Tongue (tissue), 1 donor: ENCODE measurements at regions not wholly inside any gene's neighbourhood (a gene's known extent, or its start where the extent isn't known, plus 50 kb on each side); places are given as distances from the start of the nearest gene placed in this dataset.

ENCODE experiments used
- DNase-seq: peaks from one replicate; pipeline ENCODE4 v3.0.0-alpha.2; 2015

GRCh38 chr7:136064627-136065237 is 87.6 kb upstream of the MTPN start:
- DNase-seq, result no peak

- DNase-seq, result no peak
These were observed 86.9 kb upstream of the MTPN start for GRCh38 chr7:136064081-136064480.

- peak; percentile 28 for DNase-seq
These were observed 86.1 kb upstream of the MTPN start for GRCh38 chr7:136063326-136063666.

- DNase-seq, result peak; percentile 66
These were observed 85.6 kb upstream of the MTPN start for GRCh38 chr7:136062625-136063325.

GRCh38 chr7:136061433-136061832 is 84.3 kb upstream of the MTPN start:
- DNase-seq, result no peak

- peak; percentile 21 for DNase-seq
These were observed 81.4 kb upstream of the MTPN start for GRCh38 chr7:136058546-136058945.

- DNase-seq, result no peak
These were observed 80.3 kb upstream of the MTPN start for GRCh38 chr7:136057509-136057908.

- DNase-seq, result peak; percentile 51
These were observed 79.6 kb upstream of the MTPN start for GRCh38 chr7:136056651-136057231.

- no peak for DNase-seq
These were observed 78.1 kb upstream of the MTPN start for GRCh38 chr7:136055266-136055665.

- no peak for DNase-seq
These were observed 76.7 kb upstream of the MTPN start for GRCh38 chr7:136053689-136054485.

- no peak for DNase-seq
These were observed 74.2 kb upstream of the MTPN start for GRCh38 chr7:136051203-136051928.

- no peak for DNase-seq
These were observed 73.3 kb upstream of the MTPN start for GRCh38 chr7:136050462-136050847.

- peak; percentile 64 for DNase-seq
These were observed 72.8 kb upstream of the MTPN start for GRCh38 chr7:136049818-136050461.

GRCh38 chr7:136049117-136049516 is 72.0 kb upstream of the MTPN start:
- no peak for DNase-seq

- DNase-seq, result no peak
These were observed 69.4 kb upstream of the MTPN start for GRCh38 chr7:136046548-136046947.

GRCh38 chr7:136045992-136046391 is 68.8 kb upstream of the MTPN start:
- no peak for DNase-seq

- no peak for DNase-seq
These were observed 68.0 kb upstream of the MTPN start for GRCh38 chr7:136045181-136045580.

GRCh38 chr7:136039577-136040345 is 62.6 kb upstream of the MTPN start:
- no peak for DNase-seq

- DNase-seq, result no peak
These were observed 59.2 kb upstream of the MTPN start for GRCh38 chr7:136036336-136036735.

- no peak for DNase-seq
These were observed 57.0 kb upstream of the MTPN start for GRCh38 chr7:136034132-136034531.

- DNase-seq, result peak; percentile 48
These were observed 56.4 kb upstream of the MTPN start for GRCh38 chr7:136033413-136034031.
